ENCODE measurements at regions not wholly inside any gene's neighbourhood (a gene's known extent, or its start where the extent isn't known, plus 50 kb on each side); places are given as distances from the start of the nearest gene placed in this dataset.

DNA sequence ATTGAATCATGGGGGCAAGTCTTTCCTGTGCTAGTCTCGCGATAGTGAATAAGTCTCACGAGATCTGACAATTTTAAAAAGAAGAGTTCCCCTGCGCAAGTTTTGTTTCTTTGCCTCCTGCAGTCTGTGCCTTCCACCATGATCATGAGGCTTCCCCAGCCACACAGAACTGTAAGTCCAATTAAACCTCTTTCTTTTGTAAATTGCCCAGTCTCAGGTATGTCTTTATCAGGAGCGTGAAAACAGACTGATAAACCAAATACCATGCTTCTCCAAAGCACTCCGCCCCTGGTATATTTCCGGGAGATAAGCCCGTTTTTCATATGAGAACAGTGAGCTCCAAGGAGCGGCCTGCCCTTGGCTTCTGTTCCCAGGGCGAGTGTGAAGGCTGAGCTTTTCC lies 118.9 kb downstream of the EVX1 start:
- no peaks in the 10 kb centered on the region for H3K9me2 ChIP-seq (replicated peaks; ENCODE audit: insufficient read depth, low read length)
- no peak overlapping the region for H3K4me3 ChIP-seq (ENCODE audit: low read length)
- DNase-seq = no peak
- TF ChIP-seq, protein P1, sequence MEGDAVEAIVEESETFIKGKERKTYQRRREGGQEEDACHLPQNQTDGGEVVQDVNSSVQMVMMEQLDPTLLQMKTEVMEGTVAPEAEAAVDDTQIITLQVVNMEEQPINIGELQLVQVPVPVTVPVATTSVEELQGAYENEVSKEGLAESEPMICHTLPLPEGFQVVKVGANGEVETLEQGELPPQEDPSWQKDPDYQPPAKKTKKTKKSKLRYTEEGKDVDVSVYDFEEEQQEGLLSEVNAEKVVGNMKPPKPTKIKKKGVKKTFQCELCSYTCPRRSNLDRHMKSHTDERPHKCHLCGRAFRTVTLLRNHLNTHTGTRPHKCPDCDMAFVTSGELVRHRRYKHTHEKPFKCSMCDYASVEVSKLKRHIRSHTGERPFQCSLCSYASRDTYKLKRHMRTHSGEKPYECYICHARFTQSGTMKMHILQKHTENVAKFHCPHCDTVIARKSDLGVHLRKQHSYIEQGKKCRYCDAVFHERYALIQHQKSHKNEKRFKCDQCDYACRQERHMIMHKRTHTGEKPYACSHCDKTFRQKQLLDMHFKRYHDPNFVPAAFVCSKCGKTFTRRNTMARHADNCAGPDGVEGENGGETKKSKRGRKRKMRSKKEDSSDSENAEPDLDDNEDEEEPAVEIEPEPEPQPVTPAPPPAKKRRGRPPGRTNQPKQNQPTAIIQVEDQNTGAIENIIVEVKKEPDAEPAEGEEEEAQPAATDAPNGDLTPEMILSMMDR (IDR thresholded peaks at IDR 0.05; ENCODE audit: low read length) = no peak
- TF ChIP-seq EZH2phosphoT487 (IDR thresholded peaks at IDR 0.05; ENCODE audit: low read length) (no peak), EZH2 (optimal IDR thresholded peaks at IDR 0.05; ENCODE audit: low read depth, low read length) (no peak)
- H3K4me1 ChIP-seq (ENCODE audit: low read length) = no peaks in the 10 kb centered on the region
- H3K79me2 ChIP-seq (ENCODE audit: low read length) = no peaks in the 10 kb centered on the region
- no peaks in the 10 kb centered on the region for H4K20me1 ChIP-seq (ENCODE audit: insufficient read depth, low read length)
- H3K9me3 ChIP-seq (replicated peaks; ENCODE audit: insufficient read depth, low read length) = no peaks in the 10 kb centered on the region
- no peak overlapping the region for H3K27ac ChIP-seq (ENCODE audit: low read length)
- no peak overlapping the region for H2AFZ ChIP-seq (ENCODE audit: low read length)
- no peak overlapping the region for H3K4me2 ChIP-seq (ENCODE audit: low read depth, low read length)
- no peaks in the 10 kb centered on the region for H3K36me3 ChIP-seq (replicated peaks; ENCODE audit: insufficient read depth, low read length)
- H3K9ac ChIP-seq (ENCODE audit: low read length) = no peak overlapping the region
- H3K27me3 ChIP-seq (replicated peaks; ENCODE audit: insufficient read depth, low read length) = no peaks in the 10 kb centered on the region
- H3F3A ChIP-seq (ENCODE audit: insufficient read depth, low read length) = no peaks in the 10 kb centered on the region

DNA sequence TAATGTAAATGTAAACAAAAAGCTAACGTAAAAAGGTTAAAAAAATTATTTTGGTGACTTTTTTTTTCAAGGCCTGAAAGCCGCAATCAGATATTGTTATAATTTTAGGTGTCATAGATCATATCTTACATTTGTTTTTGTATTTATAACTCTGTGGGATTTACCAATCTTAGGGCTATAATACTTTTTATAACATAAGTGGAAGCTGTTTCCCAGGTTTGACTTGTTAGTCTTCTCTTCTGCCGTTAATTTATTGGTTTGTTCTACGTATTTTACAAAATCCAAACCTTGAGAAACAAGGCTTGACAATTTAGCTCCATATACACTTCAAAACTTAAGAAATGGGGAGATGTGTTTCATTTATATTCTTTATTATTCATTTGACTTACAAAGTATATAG lies 119.4 kb downstream of the EVX1 start:
- Histone ChIP-seq H3K9me3 (replicated peaks; ENCODE audit: insufficient read depth, low read length) (no peaks in the 10 kb centered on the region), H3K4me3 (ENCODE audit: low read length) (no peak overlapping the region), H2AFZ (ENCODE audit: low read length) (no peak overlapping the region), H3K9me2 (replicated peaks; ENCODE audit: insufficient read depth, low read length) (no peaks in the 10 kb centered on the region), H3K36me3 (replicated peaks; ENCODE audit: insufficient read depth, low read length) (no peaks in the 10 kb centered on the region), H3K79me2 (ENCODE audit: low read length) (no peaks in the 10 kb centered on the region), H3K4me1 (ENCODE audit: low read length) (no peaks in the 10 kb centered on the region), H3K27me3 (replicated peaks; ENCODE audit: insufficient read depth, low read length) (no peaks in the 10 kb centered on the region), H3F3A (ENCODE audit: insufficient read depth, low read length) (no peaks in the 10 kb centered on the region), H3K4me2 (ENCODE audit: low read depth, low read length) (no peak overlapping the region), H3K27ac (ENCODE audit: low read length) (no peak overlapping the region), H4K20me1 (ENCODE audit: insufficient read depth, low read length) (no peaks in the 10 kb centered on the region), H3K9ac (ENCODE audit: low read length) (no peak overlapping the region)
- no peak for DNase-seq
- TF ChIP-seq EZH2 (optimal IDR thresholded peaks at IDR 0.05; ENCODE audit: low read depth, low read length) (no peak), EZH2phosphoT487 (IDR thresholded peaks at IDR 0.05; ENCODE audit: low read length) (no peak)
- TF ChIP-seq, protein P1 (IDR thresholded peaks at IDR 0.05; ENCODE audit: low read length) = no peak

DNA sequence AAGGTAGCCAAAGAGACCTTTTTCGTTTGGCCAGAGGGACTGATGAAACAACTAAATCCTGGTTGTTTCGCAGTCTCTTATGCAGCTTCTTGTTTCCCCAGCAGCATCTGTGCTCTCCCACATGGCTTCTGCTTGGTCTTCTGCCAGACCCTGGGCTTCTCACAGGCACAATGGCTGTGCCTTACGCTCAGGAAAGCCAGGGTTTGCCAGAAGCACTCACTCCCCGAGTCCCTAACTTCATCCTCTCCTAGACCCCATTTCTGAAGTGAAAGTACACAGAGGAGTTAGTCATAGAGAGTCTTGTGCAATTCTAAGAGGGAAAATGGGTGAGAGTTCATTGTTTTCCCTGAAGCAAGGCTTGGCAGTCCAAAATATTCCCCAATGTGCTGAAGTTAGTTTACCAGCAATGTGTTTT lies 121.7 kb downstream of the EVX1 start:
- Histone ChIP-seq H3K9me2 (replicated peaks; ENCODE audit: insufficient read depth, low read length) (no peaks in the 10 kb centered on the region), H3K4me1 (ENCODE audit: low read length) (no peaks in the 10 kb centered on the region), H3K9ac (ENCODE audit: low read length) (no peak overlapping the region), H3K4me3 (ENCODE audit: low read length) (no peak overlapping the region), H2AFZ (ENCODE audit: low read length) (no peak overlapping the region), H3K9me3 (replicated peaks; ENCODE audit: insufficient read depth, low read length) (no peaks in the 10 kb centered on the region), H4K20me1 (ENCODE audit: insufficient read depth, low read length) (no peaks in the 10 kb centered on the region), H3K27ac (ENCODE audit: low read length) (no peak overlapping the region), H3K4me2 (ENCODE audit: low read depth, low read length) (no peak overlapping the region), H3K79me2 (ENCODE audit: low read length) (no peaks in the 10 kb centered on the region), H3K36me3 (replicated peaks; ENCODE audit: insufficient read depth, low read length) (no peaks in the 10 kb centered on the region), H3F3A (ENCODE audit: insufficient read depth, low read length) (no peaks in the 10 kb centered on the region), H3K27me3 (replicated peaks; ENCODE audit: insufficient read depth, low read length) (no peaks in the 10 kb centered on the region)
- no peak for DNase-seq
- TF ChIP-seq EZH2 (optimal IDR thresholded peaks at IDR 0.05; ENCODE audit: low read depth, low read length) (no peak), EZH2phosphoT487 (IDR thresholded peaks at IDR 0.05; ENCODE audit: low read length) (no peak)
- TF ChIP-seq, protein P1 (IDR thresholded peaks at IDR 0.05; ENCODE audit: low read length) = no peak

Data from MM.1S (cell line).